Right atrium auricular region (tissue), 2 donors: ENCODE measurements at regions not wholly inside any gene's neighbourhood (a gene's known extent, or its start where the extent isn't known, plus 50 kb on each side); places are given as distances from the start of the nearest gene placed in this dataset.

Experiments used
- DNase-seq: peaks from one replicate; pipeline ENCODE4 v3.0.0-alpha.2; 2019; ENCODE audit warnings: low spot score
- H3K27ac ChIP-seq, 2 donors: fragments of 200-600 bp; sonication (generic); 1 replicate in 1 of 2; 2 replicates in 1 of 2; pipeline ENCODE4 v1.5.1; 2016 to 2019
- H3K27me3 ChIP-seq, 2 donors: fragments of 200-600 bp; sonication (generic); one replicate each; pipeline versions ENCODE4 v1.5.1 to v1.6.0; 2017 to 2019
- H3K36me3 ChIP-seq: fragments of 200-600 bp; sonication (generic); one replicate; pipeline ENCODE4 v1.5.1; 2016
- H3K4me1 ChIP-seq, 2 donors: fragments of 200-600 bp; sonication (generic); one replicate each; pipeline versions ENCODE4 v1.5.1 to v1.6.0; 2017 to 2019
- H3K4me3 ChIP-seq, 2 donors: fragments of 200-600 bp; sonication (generic); 1 replicate in 1 of 2; 2 replicates in 1 of 2; pipeline ENCODE4 v1.5.1; 2017 to 2019; ENCODE audit warnings: mild to moderate bottlenecking in 1 of 2, moderate library complexity in 1 of 2
- H3K9me3 ChIP-seq, 2 donors: fragments of 200-600 bp; sonication (generic); one replicate each; pipeline ENCODE4 v1.5.1; 2019
- TF ChIP-seq, protein P1 (sequence below), 2 donors: fragments of 200-600 bp; sonication (generic); IDR thresholded peaks; one replicate each; pipeline ENCODE4 v1.5.1; 2019; ENCODE audit warnings: antibody characterized with exemption in 2 of 2

DNA sequence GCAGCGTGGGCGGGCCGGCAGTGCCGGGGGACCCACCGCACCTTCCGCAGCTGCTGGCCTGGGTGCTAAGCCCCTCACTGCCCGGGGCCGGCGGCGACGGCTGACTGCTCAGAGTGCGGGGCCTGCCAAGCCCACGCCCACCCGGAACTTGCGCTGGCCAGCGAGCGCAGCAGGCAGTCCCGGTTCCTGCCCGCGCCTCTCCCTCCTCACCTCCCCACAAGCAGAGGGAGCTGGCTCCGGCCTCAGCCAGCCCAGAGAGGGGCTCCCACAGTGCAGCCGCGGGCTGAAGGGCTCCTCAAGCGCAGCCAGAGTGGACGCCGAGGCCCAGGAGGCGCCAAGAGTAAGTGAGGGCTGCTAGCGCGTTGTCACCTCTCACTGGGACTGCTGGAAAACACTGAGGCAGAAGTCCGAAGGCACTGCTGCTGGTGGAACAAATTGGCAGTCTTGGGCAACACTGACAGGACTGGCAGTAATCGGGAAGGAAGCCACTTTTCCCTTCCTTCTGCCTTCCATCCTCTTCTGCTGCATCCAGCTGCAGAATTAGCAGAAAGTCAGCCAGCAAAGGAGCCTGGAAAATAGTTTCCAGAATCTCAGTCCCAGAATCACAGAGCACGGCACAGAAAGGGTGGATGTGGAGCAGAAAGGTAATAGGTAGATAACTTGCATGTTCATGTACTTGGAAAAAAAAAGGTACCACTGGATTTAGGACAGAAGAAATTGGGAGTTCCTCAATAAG, 179.4 kb upstream of the FN1 start:
- TF ChIP-seq, protein P1, sequence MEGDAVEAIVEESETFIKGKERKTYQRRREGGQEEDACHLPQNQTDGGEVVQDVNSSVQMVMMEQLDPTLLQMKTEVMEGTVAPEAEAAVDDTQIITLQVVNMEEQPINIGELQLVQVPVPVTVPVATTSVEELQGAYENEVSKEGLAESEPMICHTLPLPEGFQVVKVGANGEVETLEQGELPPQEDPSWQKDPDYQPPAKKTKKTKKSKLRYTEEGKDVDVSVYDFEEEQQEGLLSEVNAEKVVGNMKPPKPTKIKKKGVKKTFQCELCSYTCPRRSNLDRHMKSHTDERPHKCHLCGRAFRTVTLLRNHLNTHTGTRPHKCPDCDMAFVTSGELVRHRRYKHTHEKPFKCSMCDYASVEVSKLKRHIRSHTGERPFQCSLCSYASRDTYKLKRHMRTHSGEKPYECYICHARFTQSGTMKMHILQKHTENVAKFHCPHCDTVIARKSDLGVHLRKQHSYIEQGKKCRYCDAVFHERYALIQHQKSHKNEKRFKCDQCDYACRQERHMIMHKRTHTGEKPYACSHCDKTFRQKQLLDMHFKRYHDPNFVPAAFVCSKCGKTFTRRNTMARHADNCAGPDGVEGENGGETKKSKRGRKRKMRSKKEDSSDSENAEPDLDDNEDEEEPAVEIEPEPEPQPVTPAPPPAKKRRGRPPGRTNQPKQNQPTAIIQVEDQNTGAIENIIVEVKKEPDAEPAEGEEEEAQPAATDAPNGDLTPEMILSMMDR (IDR thresholded peaks at IDR 0.05), result no peak
- no peaks in the 10 kb centered on the region for H3K9me3 ChIP-seq
- no peaks in the 10 kb centered on the region for H3K36me3 ChIP-seq
- H3K27me3 ChIP-seq, result no peaks in the 10 kb centered on the region
- no peak overlapping the region for H3K4me3 ChIP-seq
- H3K4me1 ChIP-seq, result peaks cover 0 to 4% of the 10 kb centered on the region in 2 donors
- no peak for DNase-seq
- no peak overlapping the region for H3K27ac ChIP-seq

DNA sequence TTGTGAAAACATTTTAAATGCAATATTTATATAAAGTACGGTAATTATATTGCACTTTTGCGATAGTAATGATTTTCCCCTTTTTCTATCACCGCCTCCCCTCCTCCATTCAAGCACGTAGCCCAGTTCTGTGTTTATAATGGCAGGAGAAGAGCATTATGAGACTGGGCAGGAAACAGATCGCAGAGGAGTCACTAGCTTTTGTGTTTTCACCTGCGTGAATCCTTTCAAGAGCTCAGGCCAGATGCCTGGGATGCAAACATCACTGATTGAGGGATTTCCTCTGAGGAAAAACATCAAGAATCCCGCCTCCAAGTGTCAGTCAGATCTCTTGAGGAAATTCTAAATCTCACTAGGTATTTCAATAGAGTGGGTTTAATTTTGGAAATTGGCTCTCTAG, 178.4 kb upstream of the FN1 start:
- Histone ChIP-seq H3K27me3 (no peaks in the 10 kb centered on the region), H3K27ac (no peak overlapping the region), H3K4me1 (peaks cover 0 to 4% of the 10 kb centered on the region in 2 donors), H3K9me3 (no peaks in the 10 kb centered on the region), H3K4me3 (no peak overlapping the region), H3K36me3 (no peaks in the 10 kb centered on the region)
- TF ChIP-seq, protein P1 (IDR thresholded peaks at IDR 0.05), result no peak
- no peak for DNase-seq

DNA sequence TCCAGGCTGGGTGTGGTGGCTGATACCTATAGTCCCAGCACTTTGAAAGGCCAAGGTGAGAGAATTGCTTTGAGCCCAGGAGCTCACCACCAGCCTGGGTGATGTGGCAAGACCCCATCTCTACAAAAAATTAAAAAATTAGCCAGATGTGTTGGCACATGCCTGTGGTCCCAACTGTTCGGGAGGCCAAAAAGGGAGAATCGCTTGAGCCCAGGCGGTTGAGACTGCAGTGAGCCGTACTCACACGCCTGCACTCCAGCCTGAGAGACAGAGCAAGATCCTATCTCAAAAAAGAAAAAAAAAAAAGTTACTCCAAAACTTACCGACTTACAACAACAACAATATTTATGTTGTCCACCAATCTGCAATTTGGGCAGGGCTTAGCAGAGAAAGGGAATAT, 178.0 kb upstream of the FN1 start:
- Histone ChIP-seq H3K4me3 (no peak overlapping the region), H3K27ac (no peak overlapping the region), H3K27me3 (no peaks in the 10 kb centered on the region), H3K4me1 (peaks cover 0 to under 1% of the 10 kb centered on the region in 2 donors), H3K36me3 (no peaks in the 10 kb centered on the region), H3K9me3 (no peaks in the 10 kb centered on the region)
- no peak for DNase-seq
- TF ChIP-seq, protein P1 (IDR thresholded peaks at IDR 0.05), result no peak

DNA sequence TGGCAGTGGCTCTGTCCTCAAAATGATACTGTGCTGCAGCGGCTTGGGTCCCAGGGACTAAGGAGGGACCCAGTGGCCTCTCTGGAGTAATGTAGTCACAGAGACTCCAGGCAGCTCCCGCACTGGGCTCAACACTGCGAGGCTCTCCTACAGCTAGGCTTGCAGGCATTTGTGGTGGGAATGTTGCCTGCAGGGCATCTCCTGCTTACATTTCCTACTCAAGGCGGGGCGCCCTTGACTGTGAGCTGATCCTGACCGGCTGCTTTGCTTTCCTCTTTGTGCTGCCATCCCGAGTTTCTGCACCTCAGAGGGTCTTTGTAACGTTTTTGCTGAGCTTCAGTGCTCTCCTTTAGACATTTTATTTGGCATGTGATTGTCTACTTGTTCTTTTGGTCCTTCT, 177.4 kb upstream of the FN1 start:
- H3K36me3 ChIP-seq, result no peaks in the 10 kb centered on the region
- TF ChIP-seq, protein P1 (IDR thresholded peaks at IDR 0.05), result no peak
- DNase-seq, result no peak
- H3K27ac ChIP-seq, result no peak overlapping the region
- H3K4me3 ChIP-seq, result no peak overlapping the region
- H3K9me3 ChIP-seq, result no peaks in the 10 kb centered on the region
- no peaks in the 10 kb centered on the region for H3K4me1 ChIP-seq
- no peaks in the 10 kb centered on the region for H3K27me3 ChIP-seq

DNA sequence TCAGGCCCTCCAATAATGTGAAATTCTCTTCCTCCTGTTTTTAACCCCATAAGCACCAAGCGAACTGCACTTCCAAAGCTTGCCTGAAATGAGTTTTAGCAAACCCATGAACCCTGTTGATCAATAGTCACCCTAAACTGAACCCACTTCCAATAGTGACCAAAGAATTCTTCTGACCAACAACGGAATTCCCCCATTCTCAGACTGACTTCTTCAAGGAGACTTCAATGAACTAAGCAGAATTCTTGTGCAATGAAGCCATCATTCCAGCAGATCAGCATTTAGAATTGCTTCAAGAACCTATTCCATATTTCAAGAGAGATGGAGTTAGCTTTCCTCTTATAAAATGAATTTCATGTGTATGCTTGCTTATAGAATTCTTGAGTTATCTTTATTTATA, 176.9 kb upstream of the FN1 start:
- DNase-seq, result no peak
- TF ChIP-seq, protein P1 (IDR thresholded peaks at IDR 0.05), result no peak
- no peak overlapping the region for H3K27ac ChIP-seq

More for the DNA sequence above, 176.9 kb upstream of the FN1 start:
- no peaks in the 10 kb centered on the region for H3K27me3 ChIP-seq
- no peaks in the 10 kb centered on the region for H3K4me1 ChIP-seq
- no peaks in the 10 kb centered on the region for H3K36me3 ChIP-seq
- H3K9me3 ChIP-seq, result no peaks in the 10 kb centered on the region
- no peak overlapping the region for H3K4me3 ChIP-seq
